ENCODE measurements at regions not wholly inside any gene's neighbourhood (a gene's known extent, or its start where the extent isn't known, plus 50 kb on each side); places are given as distances from the start of the nearest gene placed in this dataset.

DNA sequence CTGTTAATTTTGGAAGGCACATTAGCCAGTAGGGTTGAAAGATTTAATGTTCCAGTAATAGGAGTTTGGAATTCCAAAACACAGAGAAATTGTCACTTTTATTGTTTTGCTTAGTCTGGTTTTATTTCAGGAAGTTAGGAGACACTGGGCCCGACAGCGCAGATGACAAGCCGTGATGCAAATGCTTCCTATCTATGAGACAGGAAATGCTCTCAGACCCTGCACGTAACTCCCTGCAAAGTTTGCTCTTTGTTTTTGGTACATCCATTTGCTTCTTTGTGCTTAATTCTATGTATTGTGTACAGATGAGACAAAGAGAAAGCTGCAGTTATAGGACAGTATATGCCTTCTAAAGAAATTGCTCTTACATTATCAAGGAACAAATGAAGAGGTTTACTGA is 201.6 kb upstream of the SGK1 start:
- TF ChIP-seq POLR2A (IDR thresholded peaks at IDR 0.05) (no peak), CTCF (IDR thresholded peaks at IDR 0.05) (no peak)
- intact Hi-C loops (cut with DNase I) = no loop called here
- no peaks in the 10 kb centered on the region for H3K27me3 ChIP-seq
- no peaks in the 10 kb centered on the region for H3K9me3 ChIP-seq (replicated peaks in 1 of 3)
- WGBS, 4 donors = 58 to 69% (median 66%) methylated on average over 4 of the region's 4 CpGs
- H3K27ac ChIP-seq = peak overlapping the region in 4 of 5 donors; percentile 2 to 82 (median 37)
- peaks cover 0 to 32% of the 10 kb centered on the region in 2 donors for H3K4me1 ChIP-seq (replicated peaks in 1 of 2)
- no peaks in the 10 kb centered on the region for H3K36me3 ChIP-seq (replicated peaks in 1 of 2)
- no peak overlapping the region for H3K4me3 ChIP-seq
- peak in 6 of 7 donors; percentile 46 to 84 (median 64) for DNase-seq

GRCh38 chr6:134517868-134518267 is 200.0 kb upstream of the SGK1 start:
- peak in 3 of 7 donors; percentile 31 to 66 (median 42) for DNase-seq
- no peak overlapping the region for H3K4me3 ChIP-seq
- no peak for TF ChIP-seq POLR2A (IDR thresholded peaks at IDR 0.05)
- TF ChIP-seq CTCF (IDR thresholded peaks at IDR 0.05) = no peak
- H3K4me1 ChIP-seq (replicated peaks in 1 of 2) = peaks cover 0 to 32% of the 10 kb centered on the region in 2 donors
- no peaks in the 10 kb centered on the region for H3K9me3 ChIP-seq (replicated peaks in 1 of 3)
- H3K36me3 ChIP-seq (replicated peaks in 1 of 2) = no peaks in the 10 kb centered on the region
- no peaks in the 10 kb centered on the region for H3K27me3 ChIP-seq
- 56 to 74% (median 64%) methylated on average over 5 of the region's 5 CpGs for WGBS, 4 donors
- intact Hi-C loops (cut with DNase I) = no loop called here
- H3K27ac ChIP-seq = peak overlapping the region; percentile 7 to 82 (median 30)

- 9 to 23% (median 14%) methylated on average over 8 to 9 of the region's 9 CpGs for WGBS, 4 donors
- intact Hi-C loops (cut with DNase I) = no loop called here
- TF ChIP-seq POLR2A (IDR thresholded peaks at IDR 0.05) = peak in 1 of 2 donors; percentile 43
- TF ChIP-seq CTCF (IDR thresholded peaks at IDR 0.05) = no peak
- Histone ChIP-seq H3K4me3 (peak overlapping the region in 1 of 4 donors; percentile 7), H3K27ac (peak overlapping the region in 4 of 5 donors; percentile 7 to 82 (median 50)), H3K9me3 (replicated peaks in 1 of 3) (no peaks in the 10 kb centered on the region), H3K4me1 (replicated peaks in 1 of 2) (peaks cover 0 to 32% of the 10 kb centered on the region in 2 donors), H3K36me3 (replicated peaks in 1 of 2) (no peaks in the 10 kb centered on the region), H3K27me3 (no peaks in the 10 kb centered on the region)
- peak; percentile 64 to 90 (median 86) for DNase-seq
Observed at GRCh38 chr6:134517145-134517658, 199.3 kb upstream of the SGK1 start.

DNA sequence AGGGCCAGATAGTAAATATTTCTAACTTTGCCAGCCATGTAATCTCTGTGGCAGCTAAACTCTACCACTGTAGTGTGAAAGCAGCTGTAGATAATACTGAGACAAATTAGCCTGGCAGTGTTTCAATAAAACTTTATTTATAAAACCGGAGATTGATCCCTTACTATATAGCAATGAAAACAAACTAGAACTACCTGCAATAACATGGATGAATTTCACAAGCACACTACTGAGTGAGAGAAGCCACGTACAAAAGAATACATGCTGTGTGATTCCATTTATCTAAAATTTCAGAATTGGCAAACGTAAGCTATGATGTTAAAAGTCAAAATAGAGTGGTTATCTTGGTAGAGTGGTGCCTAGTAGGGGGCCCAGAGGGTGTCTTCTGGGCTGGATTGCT is 198.7 kb upstream of the SGK1 start:
- Histone ChIP-seq H3K4me3 (no peak overlapping the region), H3K27me3 (no peaks in the 10 kb centered on the region), H3K27ac (peak overlapping the region in 4 of 5 donors; percentile 7 to 82 (median 50)), H3K4me1 (replicated peaks in 1 of 2) (peaks cover 0 to 32% of the 10 kb centered on the region in 2 donors), H3K9me3 (replicated peaks in 1 of 3) (no peaks in the 10 kb centered on the region), H3K36me3 (replicated peaks in 1 of 2) (no peaks in the 10 kb centered on the region)
- DNase-seq = no peak
- TF ChIP-seq CTCF (IDR thresholded peaks at IDR 0.05) = no peak
- no peak for TF ChIP-seq POLR2A (IDR thresholded peaks at IDR 0.05)
- intact Hi-C loops (cut with DNase I) = no loop called here
- 58 to 74% (median 63%) methylated on average over 3 of the region's 3 CpGs for WGBS, 4 donors

All from adrenal gland (tissue), 9 donors.